ENCODE measurements at regions not wholly inside any gene's neighbourhood (a gene's known extent, or its start where the extent isn't known, plus 50 kb on each side); places are given as distances from the start of the nearest gene placed in this dataset.
"Not testable (repeated sequence)": the region's sequence is repeated elsewhere in the genome, so short reads cannot be mapped to it uniquely, and the experiment has no call there.

DNA sequence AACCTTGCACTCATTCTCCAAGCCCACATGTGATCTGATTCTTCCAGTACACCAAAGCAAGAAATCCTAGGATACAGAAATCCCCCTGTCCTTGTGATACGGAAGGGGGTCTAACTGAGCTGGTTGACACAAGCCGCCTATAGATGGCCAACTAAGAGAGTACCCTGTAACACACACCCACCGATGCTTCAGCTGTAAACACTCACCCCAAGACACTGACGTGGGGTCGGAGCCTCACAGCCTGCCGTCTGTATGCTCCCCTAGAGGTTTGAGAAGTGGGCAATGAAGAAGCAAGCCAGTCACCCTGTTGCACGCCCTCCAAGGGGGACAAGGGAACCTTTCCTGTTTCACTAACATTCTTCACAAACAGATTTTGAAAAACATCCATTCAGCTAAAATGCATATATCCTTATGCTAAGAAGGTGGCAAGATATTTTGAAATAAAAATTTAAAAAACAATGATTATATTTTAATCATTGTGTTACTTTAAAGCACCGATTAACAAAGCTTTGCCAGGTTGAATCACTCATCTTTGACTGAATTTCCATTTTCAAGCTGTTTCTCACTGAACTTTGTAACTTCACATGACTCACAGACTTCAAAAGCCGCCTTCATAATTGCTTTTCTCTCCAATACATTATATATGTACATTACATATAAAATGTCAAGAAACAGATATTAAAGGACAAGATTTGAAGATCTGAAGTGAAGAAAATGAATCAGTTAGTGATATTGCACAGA lies 329.3 kb downstream of the ARL4A start:
- Histone ChIP-seq H3K36me3 (no peaks in the 10 kb centered on the region), H3K27me3 (ENCODE audit: insufficient read depth, low read depth, severe bottlenecking) (no peaks in the 10 kb centered on the region), H3K4me3 (ENCODE audit: low read depth, low read length) (no peak overlapping the region), H3K27ac (no peak overlapping the region), H3K9me3 (ENCODE audit: severe bottlenecking) (no peaks in the 10 kb centered on the region)
- TF ChIP-seq, protein P1, sequence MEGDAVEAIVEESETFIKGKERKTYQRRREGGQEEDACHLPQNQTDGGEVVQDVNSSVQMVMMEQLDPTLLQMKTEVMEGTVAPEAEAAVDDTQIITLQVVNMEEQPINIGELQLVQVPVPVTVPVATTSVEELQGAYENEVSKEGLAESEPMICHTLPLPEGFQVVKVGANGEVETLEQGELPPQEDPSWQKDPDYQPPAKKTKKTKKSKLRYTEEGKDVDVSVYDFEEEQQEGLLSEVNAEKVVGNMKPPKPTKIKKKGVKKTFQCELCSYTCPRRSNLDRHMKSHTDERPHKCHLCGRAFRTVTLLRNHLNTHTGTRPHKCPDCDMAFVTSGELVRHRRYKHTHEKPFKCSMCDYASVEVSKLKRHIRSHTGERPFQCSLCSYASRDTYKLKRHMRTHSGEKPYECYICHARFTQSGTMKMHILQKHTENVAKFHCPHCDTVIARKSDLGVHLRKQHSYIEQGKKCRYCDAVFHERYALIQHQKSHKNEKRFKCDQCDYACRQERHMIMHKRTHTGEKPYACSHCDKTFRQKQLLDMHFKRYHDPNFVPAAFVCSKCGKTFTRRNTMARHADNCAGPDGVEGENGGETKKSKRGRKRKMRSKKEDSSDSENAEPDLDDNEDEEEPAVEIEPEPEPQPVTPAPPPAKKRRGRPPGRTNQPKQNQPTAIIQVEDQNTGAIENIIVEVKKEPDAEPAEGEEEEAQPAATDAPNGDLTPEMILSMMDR (IDR thresholded peaks at IDR 0.05; ENCODE audit: low read depth, low read length), result no peak
- DNase-seq, result no peak

DNA sequence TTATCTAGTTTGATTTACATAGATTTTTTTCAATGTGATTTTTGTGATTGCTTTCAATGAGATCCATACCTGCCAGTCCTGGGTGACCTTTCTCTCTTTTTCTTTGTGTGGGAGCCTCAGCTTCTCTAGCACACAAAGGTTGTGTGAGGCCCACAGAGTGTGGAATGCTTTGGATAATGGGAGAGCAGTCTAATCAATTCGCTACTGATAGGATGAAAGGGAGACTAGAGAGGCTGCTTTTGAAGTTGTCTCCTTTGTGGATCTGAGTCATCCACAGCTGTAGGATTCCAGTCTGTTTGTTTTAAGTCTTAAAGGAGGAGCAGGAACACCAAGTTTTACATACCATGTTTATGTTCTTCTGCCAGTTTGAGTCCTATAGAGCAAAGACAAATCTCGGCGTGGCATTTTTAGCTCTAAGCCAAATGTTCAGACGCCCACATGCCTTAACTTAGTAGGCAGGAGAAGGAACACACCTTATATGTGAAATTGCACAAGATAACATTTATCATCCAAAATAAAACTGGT lies 330.0 kb downstream of the ARL4A start:
- Histone ChIP-seq H3K27me3 (ENCODE audit: insufficient read depth, low read depth, severe bottlenecking) (no peaks in the 10 kb centered on the region), H3K27ac (no peak overlapping the region), H3K36me3 (no peaks in the 10 kb centered on the region), H3K9me3 (ENCODE audit: severe bottlenecking) (no peaks in the 10 kb centered on the region), H3K4me3 (ENCODE audit: low read depth, low read length) (no peak overlapping the region)
- no peak for DNase-seq
- TF ChIP-seq, protein P1 (IDR thresholded peaks at IDR 0.05; ENCODE audit: low read depth, low read length), result no peak

DNA sequence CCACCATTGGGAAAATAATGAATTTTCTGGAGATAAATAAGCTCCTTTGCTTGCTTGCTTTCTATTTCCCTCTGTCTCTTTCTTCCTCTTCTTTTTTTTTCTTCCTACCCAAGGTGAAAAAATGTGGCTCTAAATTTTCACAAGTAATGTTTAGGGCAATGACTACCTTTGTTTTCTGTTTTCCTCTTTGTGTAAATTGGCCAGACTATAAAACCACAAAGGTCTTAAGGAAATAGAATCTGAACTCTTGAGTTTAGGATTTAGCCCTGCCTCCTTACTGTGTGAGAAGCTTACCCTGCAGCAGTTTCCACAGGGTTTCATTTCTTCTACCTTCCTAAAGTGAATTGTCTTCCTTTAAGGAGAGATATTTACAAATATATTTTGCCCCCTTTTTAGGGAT lies 330.4 kb downstream of the ARL4A start:
- Histone ChIP-seq H3K27me3 (ENCODE audit: insufficient read depth, low read depth, severe bottlenecking) (no peaks in the 10 kb centered on the region), H3K36me3 (no peaks in the 10 kb centered on the region), H3K27ac (no peak overlapping the region), H3K9me3 (ENCODE audit: severe bottlenecking) (no peaks in the 10 kb centered on the region), H3K4me3 (ENCODE audit: low read depth, low read length) (no peak overlapping the region)
- DNase-seq, result no peak
- TF ChIP-seq, protein P1 (IDR thresholded peaks at IDR 0.05; ENCODE audit: low read depth, low read length), result no peak

DNA sequence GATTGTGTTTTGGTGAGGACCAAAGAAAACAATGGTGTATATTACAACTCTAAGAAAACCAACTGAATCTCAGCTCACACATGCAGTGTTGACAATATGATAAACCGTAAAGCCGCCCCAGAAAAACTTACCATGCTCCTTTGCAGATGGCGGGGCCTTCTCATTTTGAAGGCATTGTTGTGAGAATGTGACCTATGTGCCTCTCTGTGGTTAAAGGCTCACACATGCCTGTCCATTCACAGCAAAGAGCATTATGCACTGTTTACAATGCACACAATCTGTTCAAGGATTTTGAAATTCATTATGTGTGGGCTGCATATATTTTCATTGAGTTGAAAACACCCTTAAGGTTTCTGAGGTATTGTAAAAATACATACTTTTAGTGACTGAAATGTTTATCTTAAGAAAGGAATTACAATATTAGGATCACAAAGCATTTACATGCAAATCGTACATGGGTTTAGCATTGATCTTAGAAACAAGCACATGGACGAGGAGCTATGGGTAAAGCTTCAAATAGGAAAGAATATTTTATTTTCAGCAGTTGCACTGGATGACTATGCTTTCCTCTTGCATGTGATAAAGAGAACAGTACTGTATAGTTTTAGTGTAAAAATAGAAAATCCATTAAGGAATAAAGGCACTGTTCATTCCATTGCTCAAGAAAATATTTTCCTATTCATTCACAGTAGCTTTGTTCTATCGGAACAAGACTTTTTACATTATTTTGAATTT lies 334.3 kb downstream of the ARL4A start:
- TF ChIP-seq, protein P1 (IDR thresholded peaks at IDR 0.05; ENCODE audit: low read depth, low read length), result no peak
- Histone ChIP-seq H3K27ac (no peak overlapping the region), H3K36me3 (no peaks in the 10 kb centered on the region), H3K4me3 (ENCODE audit: low read depth, low read length) (no peak overlapping the region), H3K9me3 (ENCODE audit: severe bottlenecking) (no peaks in the 10 kb centered on the region), H3K27me3 (ENCODE audit: insufficient read depth, low read depth, severe bottlenecking) (no peaks in the 10 kb centered on the region)
- no peak for DNase-seq

DNA sequence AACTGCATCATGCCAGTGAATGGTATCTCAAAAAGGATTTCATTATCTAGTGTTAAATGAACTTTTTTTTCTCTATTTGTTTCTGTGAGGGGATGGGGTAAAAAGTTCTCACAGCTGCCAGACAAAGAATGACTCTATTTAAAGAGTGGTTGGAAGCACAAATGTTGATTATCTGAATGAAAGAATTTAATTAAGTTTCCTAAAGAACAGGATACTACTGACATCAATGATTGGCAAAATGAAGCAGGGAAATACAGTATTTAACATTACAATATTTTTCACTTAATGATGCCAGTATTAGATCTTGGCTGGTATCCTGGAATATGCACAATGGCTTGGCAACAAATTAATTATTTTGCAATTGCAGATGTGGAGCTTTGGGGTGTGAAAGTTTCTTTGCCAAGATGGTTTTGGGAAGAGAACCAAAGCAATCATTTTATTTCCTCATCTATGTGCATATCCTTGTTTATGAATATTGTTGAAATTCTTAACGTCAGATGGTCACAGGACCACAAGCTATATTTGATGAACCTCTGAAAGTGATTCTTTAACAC lies 336.8 kb downstream of the ARL4A start:
- no peaks in the 10 kb centered on the region for H3K27me3 ChIP-seq (ENCODE audit: insufficient read depth, low read depth, severe bottlenecking)
- no peak for DNase-seq
- H3K9me3 ChIP-seq (ENCODE audit: severe bottlenecking), result no peaks in the 10 kb centered on the region
- no peak overlapping the region for H3K27ac ChIP-seq
- no peaks in the 10 kb centered on the region for H3K36me3 ChIP-seq
- TF ChIP-seq, protein P1 (IDR thresholded peaks at IDR 0.05; ENCODE audit: low read depth, low read length), result no peak
- no peak overlapping the region for H3K4me3 ChIP-seq (ENCODE audit: low read depth, low read length)

DNA sequence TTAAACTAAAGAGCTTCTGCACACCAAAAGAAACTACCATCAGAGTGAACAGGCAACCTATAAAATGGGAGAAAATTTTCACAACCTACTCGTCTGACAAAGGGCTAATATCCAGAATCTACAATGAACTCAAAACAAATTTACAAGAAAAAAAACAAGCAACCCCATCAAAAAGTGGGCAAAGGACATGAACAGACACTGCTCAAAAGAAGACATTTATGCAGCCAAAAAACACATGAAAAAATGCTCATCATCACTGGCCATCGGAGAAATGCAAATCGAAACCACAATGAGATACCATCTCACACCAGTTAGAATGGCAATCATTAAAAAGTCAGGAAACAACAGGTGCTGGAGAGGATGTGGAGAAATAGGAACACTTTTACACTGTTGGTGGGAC lies 337.6 kb downstream of the ARL4A start:
- not testable (repeated sequence) for H3K27ac ChIP-seq; DNase-seq; H3K27me3 ChIP-seq (ENCODE audit: insufficient read depth, low read depth, severe bottlenecking); H3K36me3 ChIP-seq; H3K4me3 ChIP-seq (ENCODE audit: low read depth, low read length); H3K9me3 ChIP-seq (ENCODE audit: severe bottlenecking)

All from WERI-Rb-1 (cell line).